Keratinocyte (primary cell): ENCODE measurements at regions not wholly inside any gene's neighbourhood (a gene's known extent, or its start where the extent isn't known, plus 50 kb on each side); places are given as distances from the start of the nearest gene placed in this dataset.

Source experiments
- EZH2 ChIP-seq: IDR thresholded peaks from one replicate; pipeline ENCODE4 v1.6.1; 2012; ENCODE audit warnings: inconsistent platforms, mild to moderate bottlenecking, low read length, moderate library complexity
- TF ChIP-seq, protein P1 (sequence below), 3 experiments: IDR thresholded peaks in 1 of 3; conservative IDR thresholded peaks in 1 of 3; optimal IDR thresholded peaks in 1 of 3; 2 replicates in 2 of 3; 3 replicates in 1 of 3; pipeline versions ENCODE3 to v1.5.1; 2011; ENCODE audit warnings: low read length in 3 of 3, mild to moderate bottlenecking in 3 of 3, moderate library complexity in 2 of 3, control low read depth in 1 of 3, inconsistent platforms in 1 of 3; ENCODE audit not compliant: insufficient read depth in 2 of 3; ENCODE audit errors: extremely low read depth in 1 of 3

GRCh38 chr3:6097021-6097420 is 763.9 kb upstream of the GRM7 start:
- TF ChIP-seq EZH2: no peak
- TF ChIP-seq, protein P1, sequence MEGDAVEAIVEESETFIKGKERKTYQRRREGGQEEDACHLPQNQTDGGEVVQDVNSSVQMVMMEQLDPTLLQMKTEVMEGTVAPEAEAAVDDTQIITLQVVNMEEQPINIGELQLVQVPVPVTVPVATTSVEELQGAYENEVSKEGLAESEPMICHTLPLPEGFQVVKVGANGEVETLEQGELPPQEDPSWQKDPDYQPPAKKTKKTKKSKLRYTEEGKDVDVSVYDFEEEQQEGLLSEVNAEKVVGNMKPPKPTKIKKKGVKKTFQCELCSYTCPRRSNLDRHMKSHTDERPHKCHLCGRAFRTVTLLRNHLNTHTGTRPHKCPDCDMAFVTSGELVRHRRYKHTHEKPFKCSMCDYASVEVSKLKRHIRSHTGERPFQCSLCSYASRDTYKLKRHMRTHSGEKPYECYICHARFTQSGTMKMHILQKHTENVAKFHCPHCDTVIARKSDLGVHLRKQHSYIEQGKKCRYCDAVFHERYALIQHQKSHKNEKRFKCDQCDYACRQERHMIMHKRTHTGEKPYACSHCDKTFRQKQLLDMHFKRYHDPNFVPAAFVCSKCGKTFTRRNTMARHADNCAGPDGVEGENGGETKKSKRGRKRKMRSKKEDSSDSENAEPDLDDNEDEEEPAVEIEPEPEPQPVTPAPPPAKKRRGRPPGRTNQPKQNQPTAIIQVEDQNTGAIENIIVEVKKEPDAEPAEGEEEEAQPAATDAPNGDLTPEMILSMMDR (optimal IDR thresholded peaks at IDR 0.05 in 1 of 3, IDR thresholded peaks at IDR 0.05 in 1 of 3, conservative IDR thresholded peaks at IDR 0.05 in 1 of 3; ENCODE audit: extremely low read depth in 1 of 3, insufficient read depth in 2 of 3, low read length in 3 of 3): no peak
